Calu3 (cell line): ENCODE measurements at regions not wholly inside any gene's neighbourhood (a gene's known extent, or its start where the extent isn't known, plus 50 kb on each side); places are given as distances from the start of the nearest gene placed in this dataset.

Experiments used
- BruUV-seq: library from RNA; stranded (reverse); fragments of 400-500 nt; replicated peaks from 2 replicates; lab custom pipeline; 2021; lab: Mats Ljungman, UMichigan
- CTCF ChIA-PET: fragments of 300-600 bp; sonication (Branson Sonifier 250); formaldehyde crosslinking; loops from one replicate; lab custom pipeline; 2022; ENCODE audit warnings: antibody characterized with exemption; lab: Charles Lee
- DNase-seq: peaks from one replicate; pipeline ENCODE4 v3.0.0; 2022
- H3K27ac Mint-ChIP-seq: one replicate; pipeline ENCODE4 v1.8.0; 2022; ENCODE audit warnings: mixed read lengths; ENCODE audit not compliant: unreplicated experiment
- H3K27me3 Mint-ChIP-seq: one replicate; pipeline ENCODE4 v1.8.0; 2022; ENCODE audit warnings: mixed read lengths; ENCODE audit not compliant: unreplicated experiment
- H3K36me3 Mint-ChIP-seq: one replicate; pipeline ENCODE4 v1.8.0; 2022; ENCODE audit warnings: mild to moderate bottlenecking, moderate library complexity, mixed read lengths; ENCODE audit not compliant: insufficient read depth, unreplicated experiment
- H3K4me1 Mint-ChIP-seq: one replicate; pipeline ENCODE4 v1.8.0; 2022; ENCODE audit warnings: mild to moderate bottlenecking, low read depth, mixed read lengths; ENCODE audit not compliant: unreplicated experiment
- H3K4me3 Mint-ChIP-seq: one replicate; pipeline ENCODE4 v1.8.0; 2022; ENCODE audit warnings: mild to moderate bottlenecking, low read depth, moderate library complexity, mixed read lengths; ENCODE audit not compliant: unreplicated experiment
- H3K9me3 Mint-ChIP-seq: one replicate; pipeline ENCODE4 v1.8.0; 2022; ENCODE audit warnings: low read depth, mixed read lengths; ENCODE audit not compliant: unreplicated experiment
- intact Hi-C: fragments of 100-400 bp; cut with micrococcal nuclease; formaldehyde crosslinking; loops from one replicate; pipeline ENCODE4 v1.10.0; 2022; ENCODE audit not compliant: unreplicated experiment
- TF ChIP-seq, protein P1 (sequence below): fragments of 200-600 bp; IDR thresholded peaks from one replicate; pipeline ENCODE4 v1.8.0; 2022; ENCODE audit warnings: antibody characterized with exemption; ENCODE audit not compliant: unreplicated experiment

DNA sequence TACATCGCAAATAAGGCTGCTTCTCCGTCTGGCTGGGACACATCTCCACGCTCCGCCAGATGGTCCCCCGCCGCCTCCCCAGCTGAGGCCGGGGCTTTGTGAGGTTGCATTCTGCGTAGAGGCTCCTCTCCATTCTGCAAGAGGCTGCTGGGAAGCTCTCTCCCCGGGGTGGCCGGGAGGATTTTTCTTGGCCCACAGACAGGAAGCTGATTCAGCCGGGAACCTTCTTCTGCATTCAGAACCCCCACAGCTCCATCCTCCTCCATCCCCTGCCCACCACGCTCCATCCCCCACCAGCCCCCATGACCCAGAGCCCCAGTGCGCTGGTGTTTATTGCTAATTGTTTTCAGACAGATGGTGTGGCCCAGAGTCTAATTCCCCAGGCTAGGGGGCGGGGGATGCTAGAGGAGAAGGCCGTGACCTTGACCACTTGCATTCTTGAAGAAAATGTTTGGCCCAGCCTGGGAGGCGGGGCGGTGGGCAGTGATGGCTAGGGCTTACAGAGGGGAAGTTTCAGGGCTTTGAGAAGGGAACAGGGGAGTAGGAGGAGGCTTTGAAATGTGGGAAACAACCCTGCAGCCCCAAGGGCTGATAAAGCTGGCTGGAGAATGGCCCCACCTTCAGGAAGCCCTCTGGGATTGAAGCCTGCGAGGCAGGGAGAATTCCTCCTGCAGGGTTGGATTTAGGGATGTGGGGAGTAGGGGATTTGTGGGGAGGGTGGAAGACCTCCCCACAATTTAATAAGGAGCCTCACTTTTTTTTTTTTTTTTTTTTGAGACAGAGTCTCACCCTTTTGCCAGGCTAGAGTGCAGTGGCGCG, 88.5 kb upstream of the NCOR2 start:
- CTCF ChIA-PET = interaction anchor here (0.9 to 1.7 kb wide), 4 partner anchors 11 to 23 kb away, joined by 3 to 6 read pairs (median 4); no protein-coding TSS in a partner anchor
- TF ChIP-seq, protein P1, sequence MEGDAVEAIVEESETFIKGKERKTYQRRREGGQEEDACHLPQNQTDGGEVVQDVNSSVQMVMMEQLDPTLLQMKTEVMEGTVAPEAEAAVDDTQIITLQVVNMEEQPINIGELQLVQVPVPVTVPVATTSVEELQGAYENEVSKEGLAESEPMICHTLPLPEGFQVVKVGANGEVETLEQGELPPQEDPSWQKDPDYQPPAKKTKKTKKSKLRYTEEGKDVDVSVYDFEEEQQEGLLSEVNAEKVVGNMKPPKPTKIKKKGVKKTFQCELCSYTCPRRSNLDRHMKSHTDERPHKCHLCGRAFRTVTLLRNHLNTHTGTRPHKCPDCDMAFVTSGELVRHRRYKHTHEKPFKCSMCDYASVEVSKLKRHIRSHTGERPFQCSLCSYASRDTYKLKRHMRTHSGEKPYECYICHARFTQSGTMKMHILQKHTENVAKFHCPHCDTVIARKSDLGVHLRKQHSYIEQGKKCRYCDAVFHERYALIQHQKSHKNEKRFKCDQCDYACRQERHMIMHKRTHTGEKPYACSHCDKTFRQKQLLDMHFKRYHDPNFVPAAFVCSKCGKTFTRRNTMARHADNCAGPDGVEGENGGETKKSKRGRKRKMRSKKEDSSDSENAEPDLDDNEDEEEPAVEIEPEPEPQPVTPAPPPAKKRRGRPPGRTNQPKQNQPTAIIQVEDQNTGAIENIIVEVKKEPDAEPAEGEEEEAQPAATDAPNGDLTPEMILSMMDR = no peak
- no peaks in the 10 kb centered on the region for H3K9me3 Mint-ChIP-seq
- no peak overlapping the region for H3K27ac Mint-ChIP-seq
- no TSS peak for BruUV-seq
- H3K4me3 Mint-ChIP-seq = no peak overlapping the region
- H3K27me3 Mint-ChIP-seq = no peaks in the 10 kb centered on the region
- intact Hi-C loops = no loop called here
- peaks cover 6% of the 10 kb centered on the region for H3K36me3 Mint-ChIP-seq
- no peak for DNase-seq
- peaks cover 20% of the 10 kb centered on the region for H3K4me1 Mint-ChIP-seq

DNA sequence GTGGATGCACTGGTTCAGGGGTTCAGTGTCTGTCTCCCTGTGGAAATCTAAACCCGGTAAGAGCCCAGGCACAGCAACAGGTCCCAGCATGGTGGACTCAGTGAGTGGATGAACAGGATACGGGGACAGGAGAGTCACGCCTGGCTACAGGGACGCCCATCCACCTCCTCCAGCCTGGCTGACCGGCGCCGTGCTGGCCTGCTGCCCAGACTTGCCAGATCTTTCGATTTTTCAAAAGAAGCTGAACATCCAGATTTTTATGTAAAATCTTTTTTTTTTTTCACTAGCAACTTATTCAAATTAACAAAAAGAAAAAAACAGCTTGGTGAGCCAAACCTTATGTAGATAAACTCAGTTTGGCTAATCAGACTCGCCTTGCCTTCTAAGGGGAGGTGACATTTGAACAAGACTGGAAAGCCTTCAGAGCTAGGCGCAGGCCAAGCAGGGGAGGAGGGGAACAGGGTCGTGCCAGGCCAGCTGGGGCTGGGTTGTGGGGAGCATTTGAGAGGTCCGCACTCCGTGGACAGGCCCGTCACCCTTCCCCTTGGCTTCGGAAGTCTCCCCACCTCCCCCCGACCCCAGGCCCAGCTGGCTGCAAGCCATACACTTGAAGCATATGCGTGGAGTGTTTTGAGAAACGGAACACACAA, 87.8 kb upstream of the NCOR2 start:
- Mint-ChIP-seq H3K27ac (peak overlapping the region; percentile 20), H3K4me3 (no peak overlapping the region), H3K4me1 (peaks cover 27% of the 10 kb centered on the region), H3K9me3 (no peaks in the 10 kb centered on the region), H3K36me3 (peaks cover 6% of the 10 kb centered on the region), H3K27me3 (no peaks in the 10 kb centered on the region)
- TF ChIP-seq, protein P1 = no peak
- CTCF ChIA-PET = interaction anchor here (0.9 to 1.7 kb wide), 4 partner anchors 11 to 22 kb away, joined by 3 to 6 read pairs (median 4); no protein-coding TSS in a partner anchor
- no TSS peak for BruUV-seq
- peak; percentile 73 for DNase-seq
- intact Hi-C loops = no loop called here

DNA sequence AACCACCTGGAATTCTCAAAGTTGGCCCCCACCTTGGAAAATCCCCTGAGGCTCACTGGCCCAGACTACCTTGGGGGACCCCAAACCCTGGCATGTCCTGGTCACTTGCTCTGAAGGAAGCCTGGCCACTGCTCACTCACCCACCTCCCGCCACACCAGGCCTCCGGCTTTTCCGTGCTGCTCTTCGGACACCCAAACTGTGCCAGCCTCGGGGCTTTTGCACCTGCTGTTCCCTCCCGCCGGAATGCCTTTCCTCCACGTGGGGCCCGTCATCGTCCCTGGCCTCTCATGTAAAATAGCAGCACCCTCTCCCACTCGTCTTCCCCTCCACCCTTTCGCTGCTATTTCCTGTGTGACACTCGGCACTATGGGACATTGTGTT, 87.2 kb upstream of the NCOR2 start:
- H3K4me3 Mint-ChIP-seq = no peak overlapping the region
- peaks cover 6% of the 10 kb centered on the region for H3K36me3 Mint-ChIP-seq
- no TSS peak for BruUV-seq
- no peak for DNase-seq
- CTCF ChIA-PET = interaction anchor here (1.0 to 1.7 kb wide), 3 partner anchors 12 to 21 kb away, joined by 3 to 6 read pairs (median 4); no protein-coding TSS in a partner anchor
- no peaks in the 10 kb centered on the region for H3K9me3 Mint-ChIP-seq
- H3K27ac Mint-ChIP-seq = no peak overlapping the region
- TF ChIP-seq, protein P1 = no peak
- no peaks in the 10 kb centered on the region for H3K27me3 Mint-ChIP-seq
- intact Hi-C loops = no loop called here
- H3K4me1 Mint-ChIP-seq = peaks cover 28% of the 10 kb centered on the region

DNA sequence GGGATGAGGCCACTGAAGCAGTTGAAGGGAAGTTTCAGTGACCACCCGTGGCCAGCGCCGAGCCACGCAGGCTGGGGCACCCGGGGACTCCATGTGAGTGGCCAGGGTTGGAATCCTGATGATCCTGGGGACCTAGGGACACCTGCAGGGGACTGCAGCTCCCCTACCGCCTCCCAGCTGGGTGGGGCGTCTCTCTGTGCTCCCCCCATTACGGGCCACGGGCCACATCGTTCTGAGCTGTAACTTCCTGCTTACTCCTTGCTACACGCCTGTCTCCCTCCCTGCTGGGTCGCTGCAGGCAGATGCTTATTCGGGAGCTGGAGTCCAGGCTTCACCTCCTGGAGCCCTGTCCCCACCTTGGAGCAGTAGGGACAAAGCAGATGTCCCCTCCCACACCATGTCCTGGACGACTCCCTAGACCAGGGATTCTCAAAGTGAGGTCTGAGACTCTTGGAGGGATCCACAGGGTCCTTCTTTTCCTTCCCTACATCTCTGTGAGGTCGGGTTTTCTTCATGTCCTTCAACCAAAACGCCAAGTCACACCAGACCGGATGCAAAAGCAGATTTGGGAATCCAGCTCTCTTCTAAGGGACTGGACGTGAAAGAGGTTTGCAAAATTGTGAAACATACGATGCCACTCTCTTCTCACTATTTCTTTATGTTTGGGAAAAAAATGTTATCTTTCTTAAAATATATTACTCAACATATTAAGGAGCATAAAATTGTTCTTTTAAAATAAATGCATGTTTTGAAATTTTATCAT, 85.9 kb upstream of the NCOR2 start:
- intact Hi-C loops = no loop called here
- no peak overlapping the region for H3K4me3 Mint-ChIP-seq
- no TSS peak for BruUV-seq
- no peak overlapping the region for H3K27ac Mint-ChIP-seq
- no peak for DNase-seq
- peaks cover 28% of the 10 kb centered on the region for H3K4me1 Mint-ChIP-seq
- peaks cover 6% of the 10 kb centered on the region for H3K36me3 Mint-ChIP-seq
- CTCF ChIA-PET = interaction anchor here (0.6 to 1.0 kb wide), 2 partner anchors 10 to 526 kb away, joined by 3 read pairs; no protein-coding TSS in a partner anchor
- TF ChIP-seq, protein P1 = no peak
- peaks cover 4% of the 10 kb centered on the region for H3K9me3 Mint-ChIP-seq
- no peaks in the 10 kb centered on the region for H3K27me3 Mint-ChIP-seq
